Transverse colon (tissue), 4 donors: ENCODE measurements at regions not wholly inside any gene's neighbourhood (a gene's known extent, or its start where the extent isn't known, plus 50 kb on each side); places are given as distances from the start of the nearest gene placed in this dataset.

Experiments used
- DNase-seq: peaks from one replicate; pipeline ENCODE4 v3.0.0-alpha.2; 2019
- H3K27ac ChIP-seq, 4 donors: fragments of 200-600 bp; sonication (generic); 2 replicates each; pipeline ENCODE4 v1.5.1; 2016 to 2018; ENCODE audit warnings: inconsistent platforms in 4 of 4
- H3K27me3 ChIP-seq: fragments of 200-600 bp; sonication (generic); 2 replicates; pipeline ENCODE4 v1.5.1; 2017; ENCODE audit warnings: inconsistent platforms
- H3K36me3 ChIP-seq, 4 donors: fragments of 200-600 bp; sonication (generic); 2 replicates each; pipeline ENCODE4 v1.5.1; 2017 to 2019; ENCODE audit warnings: inconsistent platforms in 4 of 4
- H3K4me1 ChIP-seq, 4 donors: fragments of 200-600 bp; sonication (generic); 2 replicates each; pipeline ENCODE4 v1.5.1; 2017 to 2020; ENCODE audit warnings: inconsistent platforms in 4 of 4
- H3K4me3 ChIP-seq, 4 donors: fragments of 200-600 bp; sonication (generic); 1 replicate in 1 of 4; 2 replicates in 3 of 4; pipeline versions ENCODE4 v1.5.1 to v1.6.1; 2017 to 2019; ENCODE audit warnings: inconsistent platforms in 4 of 4
- H3K9me3 ChIP-seq, 2 donors: fragments of 200-600 bp; sonication (generic); 2 replicates each; pipeline ENCODE4 v1.5.1; 2017 to 2019; ENCODE audit warnings: inconsistent platforms in 2 of 2
- EP300 ChIP-seq: sonication (generic); formaldehyde crosslinking; IDR thresholded peaks from one replicate; pipeline ENCODE4 v1.6.1; 2017; ENCODE audit warnings: antibody characterized with exemption, low read depth
- POLR2A ChIP-seq: fragments of 450-650 bp; IDR thresholded peaks from one replicate; pipeline ENCODE4 v1.6.1; 2016; ENCODE audit warnings: antibody characterized with exemption, mild to moderate bottlenecking, moderate library complexity
- POLR2AphosphoS5 ChIP-seq, 3 donors: sonication (generic); formaldehyde crosslinking; IDR thresholded peaks; one replicate each; pipeline ENCODE4 v1.6.1; 2016; ENCODE audit warnings: antibody characterized with exemption in 3 of 3
- WGBS, 2 donors: methylation state at CpG; one replicate each; pipeline ENCODE4 v1.1.5; 2018; ENCODE audit warnings: low coverage in 1 of 2; 5-methylcytosine and 5-hydroxymethylcytosine counted together
- in situ Hi-C, 4 donors: fragments of 200-750 bp; cut with MboI; loops; one replicate each; pipeline versions ENCODE4 v1.15.0 to v1.15.1; 2017; ENCODE audit warnings: low sequenced_read_pairs in 3 of 4, low pct_ligation_motif_present in 1 of 4, low pct_unique_long_range_greater_than_20kb in 1 of 4
- intact Hi-C: fragments of 100-400 bp; cut with DNase I; formaldehyde crosslinking; loops from one replicate; pipeline ENCODE4 v1.15.1; 2023; ENCODE audit warnings: low total_unique reads
- TF ChIP-seq, protein P1 (sequence below), 5 experiments: fragments of 200-600 bp in 3 of 5; fragments of 450-650 bp in 2 of 5; sonication (generic) in 3 of 5; IDR thresholded peaks; 1 replicate in 2 of 5; 2 replicates in 3 of 5; pipeline ENCODE4 v1.5.1; 2016 to 2017; ENCODE audit warnings: antibody characterized with exemption in 5 of 5, inconsistent platforms in 3 of 5, mild to moderate bottlenecking in 2 of 5, moderate library complexity in 1 of 5

DNA sequence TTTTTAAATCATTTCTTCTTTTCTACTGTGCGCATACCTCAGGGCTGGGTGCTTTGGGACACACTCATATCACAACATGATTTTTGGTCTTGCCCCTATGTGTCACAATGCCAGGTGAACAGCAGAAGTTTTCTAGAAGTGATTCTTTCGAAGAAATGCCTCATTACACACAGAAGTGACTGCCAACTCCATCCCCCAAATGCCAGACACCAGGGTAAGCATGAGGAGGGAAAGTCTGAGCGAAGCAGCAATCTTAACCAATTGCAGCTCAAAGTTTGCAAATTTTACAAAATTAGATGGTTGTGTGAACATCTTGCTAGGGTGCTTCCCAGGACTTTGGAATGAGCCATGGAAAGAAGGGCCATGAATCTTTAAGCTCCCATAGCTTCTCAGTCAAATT is 87.3 kb upstream of the PLEKHA5 start:
- no peak for TF ChIP-seq POLR2AphosphoS5 (IDR thresholded peaks at IDR 0.05)
- TF ChIP-seq, protein P1, sequence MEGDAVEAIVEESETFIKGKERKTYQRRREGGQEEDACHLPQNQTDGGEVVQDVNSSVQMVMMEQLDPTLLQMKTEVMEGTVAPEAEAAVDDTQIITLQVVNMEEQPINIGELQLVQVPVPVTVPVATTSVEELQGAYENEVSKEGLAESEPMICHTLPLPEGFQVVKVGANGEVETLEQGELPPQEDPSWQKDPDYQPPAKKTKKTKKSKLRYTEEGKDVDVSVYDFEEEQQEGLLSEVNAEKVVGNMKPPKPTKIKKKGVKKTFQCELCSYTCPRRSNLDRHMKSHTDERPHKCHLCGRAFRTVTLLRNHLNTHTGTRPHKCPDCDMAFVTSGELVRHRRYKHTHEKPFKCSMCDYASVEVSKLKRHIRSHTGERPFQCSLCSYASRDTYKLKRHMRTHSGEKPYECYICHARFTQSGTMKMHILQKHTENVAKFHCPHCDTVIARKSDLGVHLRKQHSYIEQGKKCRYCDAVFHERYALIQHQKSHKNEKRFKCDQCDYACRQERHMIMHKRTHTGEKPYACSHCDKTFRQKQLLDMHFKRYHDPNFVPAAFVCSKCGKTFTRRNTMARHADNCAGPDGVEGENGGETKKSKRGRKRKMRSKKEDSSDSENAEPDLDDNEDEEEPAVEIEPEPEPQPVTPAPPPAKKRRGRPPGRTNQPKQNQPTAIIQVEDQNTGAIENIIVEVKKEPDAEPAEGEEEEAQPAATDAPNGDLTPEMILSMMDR (IDR thresholded peaks at IDR 0.05) = no peak
- TF ChIP-seq EP300 = no peak
- TF ChIP-seq POLR2A = no peak
- Histone ChIP-seq H3K27me3 (no peaks in the 10 kb centered on the region), H3K36me3 (no peaks in the 10 kb centered on the region), H3K27ac (no peak overlapping the region), H3K4me1 (peaks cover 0 to 15% (median 5%) of the 10 kb centered on the region in 4 donors), H3K9me3 (no peaks in the 10 kb centered on the region), H3K4me3 (no peak overlapping the region)
- no peak for DNase-seq
- in situ Hi-C loops = no loop called here
- WGBS, 2 donors = 91 to 100% methylated on average over 2 to 3 of the region's 3 CpGs
- intact Hi-C loops = no loop called here

DNA sequence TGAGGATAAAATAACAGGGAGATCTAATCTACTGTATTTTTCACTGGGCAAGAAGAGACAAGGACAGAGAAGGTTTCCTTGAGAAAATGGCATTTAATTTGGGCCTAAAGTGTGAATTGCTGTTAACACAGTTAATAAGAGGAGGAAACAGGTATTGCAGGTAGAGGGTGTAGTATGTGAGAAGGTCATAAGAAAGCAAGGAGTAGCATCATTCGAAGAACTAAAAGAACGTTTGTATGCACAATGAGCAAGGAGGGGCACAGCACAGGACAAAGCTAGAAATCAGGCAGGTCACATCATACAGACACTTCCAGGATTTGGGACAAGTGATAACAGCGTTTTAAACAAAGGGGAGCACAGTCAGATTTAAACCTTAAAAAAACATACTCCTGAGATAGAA is 85.1 kb upstream of the PLEKHA5 start:
- TF ChIP-seq POLR2AphosphoS5 (IDR thresholded peaks at IDR 0.05) (no peak), POLR2A (no peak), EP300 (no peak)
- TF ChIP-seq, protein P1 (IDR thresholded peaks at IDR 0.05) = peak in 2 of 5 experiments; percentile 15 to 33
- no peaks in the 10 kb centered on the region for H3K9me3 ChIP-seq
- H3K27me3 ChIP-seq = no peaks in the 10 kb centered on the region
- H3K4me1 ChIP-seq = peaks cover 0 to 15% (median 5%) of the 10 kb centered on the region in 4 donors
- no peak for DNase-seq
- 30 to 31% methylated on average over 3 of the region's 3 CpGs for WGBS, 2 donors
- no peak overlapping the region for H3K4me3 ChIP-seq
- in situ Hi-C loops = no loop called here
- H3K36me3 ChIP-seq = no peaks in the 10 kb centered on the region
- H3K27ac ChIP-seq = peak overlapping the region; percentile 14 to 56 (median 29)
- intact Hi-C loops = no loop called here

DNA sequence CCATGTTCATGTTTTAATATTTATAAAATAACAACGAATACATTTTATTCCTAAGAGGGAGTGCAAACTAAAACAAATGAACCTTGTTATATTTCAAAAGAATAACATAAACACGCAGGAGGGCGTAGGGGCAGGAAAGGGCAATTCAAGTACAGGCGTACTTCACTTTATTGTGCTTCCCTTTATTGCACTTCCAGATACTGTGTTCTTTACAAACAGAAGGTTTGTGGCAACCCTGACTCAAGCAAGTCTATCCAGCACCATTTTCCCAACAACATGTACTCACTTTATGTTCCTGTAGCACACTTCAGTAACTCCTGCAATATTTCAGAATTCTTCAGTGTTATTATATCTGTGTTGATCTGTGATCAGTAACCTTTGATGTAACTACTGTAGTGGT is 84.6 kb upstream of the PLEKHA5 start:
- Histone ChIP-seq H3K27me3 (no peaks in the 10 kb centered on the region), H3K36me3 (no peaks in the 10 kb centered on the region), H3K4me1 (peaks cover 0 to 13% (median 5%) of the 10 kb centered on the region in 4 donors), H3K4me3 (no peak overlapping the region), H3K9me3 (no peaks in the 10 kb centered on the region), H3K27ac (peak overlapping the region; percentile 18 to 56 (median 36))
- TF ChIP-seq EP300 (no peak), POLR2AphosphoS5 (IDR thresholded peaks at IDR 0.05) (no peak), POLR2A (no peak)
- TF ChIP-seq, protein P1 (IDR thresholded peaks at IDR 0.05) = no peak
- WGBS, 2 donors = 46 to 57% methylated on average over 4 of the region's 4 CpGs
- intact Hi-C loops (no loop called here), in situ Hi-C loops (no loop called here)
- DNase-seq = peak; percentile 19

DNA sequence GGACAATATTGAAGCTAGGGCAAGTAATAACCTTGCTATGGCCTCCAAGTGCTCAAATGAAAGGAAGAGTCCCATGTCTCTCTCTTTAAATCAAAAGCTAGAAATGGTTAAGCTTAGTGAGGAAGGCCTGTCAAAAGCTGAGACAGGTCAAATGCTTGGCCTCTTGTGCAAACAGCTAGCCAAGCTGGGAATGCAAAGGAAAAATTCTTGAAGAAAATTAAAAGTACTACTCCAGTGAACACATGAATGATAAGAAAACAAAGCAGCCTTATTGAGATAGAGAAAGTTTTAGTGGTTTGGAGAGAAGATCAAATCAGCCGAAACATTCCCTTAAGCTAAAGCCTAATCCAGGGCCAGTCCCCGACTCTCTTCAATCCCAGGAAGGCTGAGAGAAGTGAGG is 84.1 kb upstream of the PLEKHA5 start:
- Histone ChIP-seq H3K27ac (peak overlapping the region; percentile 18 to 56 (median 36)), H3K36me3 (no peaks in the 10 kb centered on the region), H3K27me3 (no peaks in the 10 kb centered on the region), H3K9me3 (no peaks in the 10 kb centered on the region), H3K4me1 (peaks cover 0 to 13% (median 5%) of the 10 kb centered on the region in 4 donors), H3K4me3 (no peak overlapping the region)
- TF ChIP-seq, protein P1 (IDR thresholded peaks at IDR 0.05) = no peak
- no peak for TF ChIP-seq EP300
- no peak for TF ChIP-seq POLR2A
- intact Hi-C loops (no loop called here), in situ Hi-C loops (no loop called here)
- no peak for DNase-seq
- 50 to 51% methylated on average over 2 of the region's 2 CpGs for WGBS, 2 donors
